Suprapubic skin (tissue), 4 donors: ENCODE measurements at regions not wholly inside any gene's neighbourhood (a gene's known extent, or its start where the extent isn't known, plus 50 kb on each side); places are given as distances from the start of the nearest gene placed in this dataset.

ENCODE experiments used
- POLR2A ChIP-seq, 2 donors: fragments of 450-650 bp; IDR thresholded peaks; one replicate each; pipeline ENCODE4 v1.6.1; 2017; ENCODE audit warnings: antibody characterized with exemption in 2 of 2, mild to moderate bottlenecking in 2 of 2, moderate library complexity in 2 of 2
- POLR2AphosphoS5 ChIP-seq, 3 donors: sonication (generic); formaldehyde crosslinking; IDR thresholded peaks; one replicate each; pipeline ENCODE4 v1.6.1; 2017; ENCODE audit warnings: antibody characterized with exemption in 3 of 3
- TF ChIP-seq, protein P1 (sequence below), 2 donors: fragments of 200-600 bp in 1 of 2; fragments of 450-650 bp in 1 of 2; sonication (generic) in 1 of 2; IDR thresholded peaks; one replicate each; pipeline ENCODE4 v1.5.1; 2016 to 2019; ENCODE audit warnings: antibody characterized with exemption in 2 of 2, mild to moderate bottlenecking in 1 of 2, moderate library complexity in 1 of 2

DNA sequence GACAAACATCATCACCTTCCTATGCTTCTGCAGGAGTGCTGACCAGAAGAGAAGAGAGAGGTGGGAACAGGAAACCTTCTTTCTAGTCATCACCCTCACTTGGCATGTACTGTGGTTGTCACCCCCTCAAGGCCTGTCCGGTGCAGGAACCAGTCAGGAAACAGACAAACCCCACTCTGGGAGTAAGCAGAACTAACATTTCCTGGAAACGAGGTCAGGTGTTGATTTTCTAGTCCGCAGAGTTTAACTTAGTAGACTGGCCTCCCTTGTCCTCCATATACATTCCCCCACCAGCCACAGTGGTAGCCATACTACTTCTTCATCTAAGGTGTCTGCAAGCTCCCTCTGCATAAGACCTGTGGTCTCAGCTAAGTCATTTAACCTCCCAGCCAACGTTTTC, 80.7 kb upstream of the NCAM1 start:
- TF ChIP-seq POLR2A (IDR thresholded peaks at IDR 0.05) (no peak), POLR2AphosphoS5 (IDR thresholded peaks at IDR 0.05) (no peak)
- TF ChIP-seq, protein P1, sequence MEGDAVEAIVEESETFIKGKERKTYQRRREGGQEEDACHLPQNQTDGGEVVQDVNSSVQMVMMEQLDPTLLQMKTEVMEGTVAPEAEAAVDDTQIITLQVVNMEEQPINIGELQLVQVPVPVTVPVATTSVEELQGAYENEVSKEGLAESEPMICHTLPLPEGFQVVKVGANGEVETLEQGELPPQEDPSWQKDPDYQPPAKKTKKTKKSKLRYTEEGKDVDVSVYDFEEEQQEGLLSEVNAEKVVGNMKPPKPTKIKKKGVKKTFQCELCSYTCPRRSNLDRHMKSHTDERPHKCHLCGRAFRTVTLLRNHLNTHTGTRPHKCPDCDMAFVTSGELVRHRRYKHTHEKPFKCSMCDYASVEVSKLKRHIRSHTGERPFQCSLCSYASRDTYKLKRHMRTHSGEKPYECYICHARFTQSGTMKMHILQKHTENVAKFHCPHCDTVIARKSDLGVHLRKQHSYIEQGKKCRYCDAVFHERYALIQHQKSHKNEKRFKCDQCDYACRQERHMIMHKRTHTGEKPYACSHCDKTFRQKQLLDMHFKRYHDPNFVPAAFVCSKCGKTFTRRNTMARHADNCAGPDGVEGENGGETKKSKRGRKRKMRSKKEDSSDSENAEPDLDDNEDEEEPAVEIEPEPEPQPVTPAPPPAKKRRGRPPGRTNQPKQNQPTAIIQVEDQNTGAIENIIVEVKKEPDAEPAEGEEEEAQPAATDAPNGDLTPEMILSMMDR (IDR thresholded peaks at IDR 0.05), result no peak
